ENCODE measurements at regions not wholly inside any gene's neighbourhood (a gene's known extent, or its start where the extent isn't known, plus 50 kb on each side); places are given as distances from the start of the nearest gene placed in this dataset.
A peak's percentile ranks its signal among the peaks of the same experiment; 100 is the strongest.

DNA sequence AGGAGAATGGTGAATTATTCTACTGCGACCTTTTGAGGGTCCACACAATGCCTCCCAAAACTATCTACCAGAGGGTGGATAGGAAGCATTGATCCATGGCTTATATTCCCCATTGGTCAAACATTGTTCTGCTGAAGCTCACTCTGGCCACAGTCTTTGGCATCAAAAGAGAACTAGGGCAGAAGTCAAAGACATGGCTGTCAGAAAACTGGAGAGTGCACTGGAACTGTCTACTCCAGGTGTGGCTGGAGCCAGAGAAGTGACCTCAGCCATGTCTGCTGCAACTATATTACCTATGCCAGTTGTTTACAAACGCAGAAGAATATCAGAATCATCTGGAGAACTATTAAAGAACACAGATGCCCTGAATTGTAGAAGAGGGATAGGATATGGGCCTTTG, 238.7 kb upstream of the USP25 start:
- Mint-ChIP-seq H3K36me3 (no peaks in the 10 kb centered on the region), H3K4me3 (no peak overlapping the region), H3K27ac (no peak overlapping the region), H3K27me3 (peaks cover 5% of the 10 kb centered on the region), H3K9me3 (no peaks in the 10 kb centered on the region), H3K4me1 (no peaks in the 10 kb centered on the region)
- no peak for ATAC-seq (ENCODE audit: low read depth)
- DNase-seq (ENCODE audit: low spot score in 2 of 2): no peak

DNA sequence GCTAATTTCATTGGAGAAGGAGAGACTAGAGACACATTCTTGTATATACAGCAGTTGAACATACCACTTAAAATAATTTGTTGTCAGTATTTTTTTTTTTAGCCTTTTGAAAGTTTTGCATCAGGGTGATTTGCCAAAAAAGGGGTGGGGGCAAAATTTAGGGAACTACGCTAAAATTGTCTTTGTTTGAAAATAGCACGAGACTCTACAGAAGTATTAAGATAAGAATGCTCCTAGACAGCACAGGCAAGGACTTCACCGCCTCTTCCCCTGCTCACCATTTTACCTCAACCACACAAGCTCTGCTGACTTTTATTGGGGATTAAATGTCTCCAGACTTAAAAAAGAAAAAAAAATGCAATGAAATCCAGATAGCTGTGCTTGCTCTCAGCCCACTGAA, 236.1 kb upstream of the USP25 start:
- H3K4me3 Mint-ChIP-seq: no peak overlapping the region
- H3K4me1 Mint-ChIP-seq: no peaks in the 10 kb centered on the region
- no peak for DNase-seq (ENCODE audit: low spot score in 2 of 2)
- H3K9me3 Mint-ChIP-seq: no peaks in the 10 kb centered on the region
- peaks cover 3% of the 10 kb centered on the region for H3K27me3 Mint-ChIP-seq
- no peak overlapping the region for H3K27ac Mint-ChIP-seq
- no peaks in the 10 kb centered on the region for H3K36me3 Mint-ChIP-seq
- no peak for ATAC-seq (ENCODE audit: low read depth)

DNA sequence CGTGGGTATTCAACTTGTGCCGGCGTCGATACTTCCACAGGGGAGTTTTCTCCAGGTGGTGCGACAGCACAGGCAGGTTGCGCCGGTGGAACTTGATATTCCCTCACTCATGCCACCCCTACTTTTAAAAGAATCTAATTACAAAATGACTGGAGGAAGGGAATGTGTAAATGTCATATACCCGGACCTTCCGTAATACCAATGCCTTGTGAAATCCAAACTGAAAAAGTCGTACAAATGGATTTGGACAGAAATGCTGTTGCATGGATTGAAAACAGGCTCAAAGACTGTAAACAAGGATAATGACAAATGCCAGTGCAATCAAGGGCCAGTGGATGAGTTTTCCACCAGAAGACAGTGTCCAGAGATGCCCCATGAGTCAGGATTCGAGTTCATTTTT, 235.3 kb upstream of the USP25 start:
- ATAC-seq (ENCODE audit: low read depth) (no peak), DNase-seq (ENCODE audit: low spot score in 2 of 2) (no peak)
- H3K4me3 Mint-ChIP-seq: no peak overlapping the region
- no peaks in the 10 kb centered on the region for H3K9me3 Mint-ChIP-seq
- H3K27ac Mint-ChIP-seq: no peak overlapping the region
- no peaks in the 10 kb centered on the region for H3K4me1 Mint-ChIP-seq
- H3K27me3 Mint-ChIP-seq: peaks cover 3% of the 10 kb centered on the region
- no peaks in the 10 kb centered on the region for H3K36me3 Mint-ChIP-seq

DNA sequence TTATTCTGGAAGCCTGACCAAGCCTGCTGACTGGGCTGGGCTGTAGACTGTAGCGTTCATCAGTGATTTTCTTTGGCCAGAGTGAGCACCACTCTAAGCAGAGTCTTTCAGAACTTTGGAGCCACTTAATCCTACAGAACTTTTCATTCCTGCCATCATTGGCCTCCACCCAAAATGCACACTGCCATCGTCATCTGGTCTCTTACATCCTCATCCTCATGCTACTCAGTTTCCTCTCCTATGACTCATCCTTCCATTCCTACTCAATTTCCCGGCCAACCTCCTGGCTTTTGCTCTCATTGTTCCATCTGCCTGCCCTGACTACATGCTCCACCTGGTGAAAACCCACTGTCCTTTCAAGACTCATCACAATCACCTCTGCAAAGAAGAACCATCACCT, 233.8 kb upstream of the USP25 start:
- no peak for DNase-seq (ENCODE audit: low spot score in 2 of 2)
- no peak overlapping the region for H3K4me3 Mint-ChIP-seq
- no peak for ATAC-seq (ENCODE audit: low read depth)
- H3K27ac Mint-ChIP-seq: no peak overlapping the region
- H3K4me1 Mint-ChIP-seq: no peaks in the 10 kb centered on the region
- no peaks in the 10 kb centered on the region for H3K9me3 Mint-ChIP-seq
- no peaks in the 10 kb centered on the region for H3K36me3 Mint-ChIP-seq
- peaks cover 3% of the 10 kb centered on the region for H3K27me3 Mint-ChIP-seq

DNA sequence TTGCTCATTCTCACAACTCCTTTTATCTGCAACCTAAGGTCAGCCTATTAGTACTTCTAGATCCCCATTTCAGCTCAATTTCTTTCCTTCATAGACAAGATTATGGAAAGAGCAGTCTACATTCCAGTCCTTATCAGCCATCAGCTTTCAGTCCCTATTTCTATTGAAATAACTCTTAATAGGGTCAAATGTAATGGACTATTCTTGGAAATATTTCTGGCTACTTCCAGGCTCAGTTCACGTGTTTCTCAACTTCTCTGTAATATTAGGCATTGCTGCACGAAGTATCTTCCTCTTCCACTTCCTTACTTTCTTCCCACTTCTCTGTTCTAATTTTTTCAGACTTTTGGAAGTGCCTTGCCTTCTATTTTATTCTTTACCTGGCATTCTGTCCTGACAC, 232.9 kb upstream of the USP25 start:
- ATAC-seq (ENCODE audit: low read depth) (no peak), DNase-seq (ENCODE audit: low spot score in 2 of 2) (no peak)
- Mint-ChIP-seq H3K36me3 (no peaks in the 10 kb centered on the region), H3K4me1 (no peaks in the 10 kb centered on the region), H3K27ac (no peak overlapping the region), H3K27me3 (peaks cover 3% of the 10 kb centered on the region), H3K9me3 (no peaks in the 10 kb centered on the region), H3K4me3 (no peak overlapping the region)

DNA sequence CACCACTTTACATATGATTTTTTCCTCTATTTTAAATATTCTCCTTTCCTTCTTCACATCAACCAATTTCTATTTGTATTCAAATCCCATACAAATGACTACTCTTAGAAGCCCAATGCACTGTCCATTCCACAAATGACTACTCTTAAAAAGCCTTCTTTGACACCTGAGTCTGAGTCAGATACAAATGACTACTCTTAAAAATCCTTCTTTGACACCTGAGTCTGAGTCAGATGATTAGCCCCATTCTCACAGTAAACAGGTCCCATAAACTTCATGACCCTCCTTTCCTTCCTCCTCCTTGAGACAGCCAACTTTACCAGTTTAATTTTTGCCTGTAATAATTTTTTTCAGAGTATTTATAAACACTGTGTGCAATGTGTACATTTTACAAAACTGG, 231.3 kb upstream of the USP25 start:
- H3K27me3 Mint-ChIP-seq: peaks cover 3% of the 10 kb centered on the region
- no peaks in the 10 kb centered on the region for H3K9me3 Mint-ChIP-seq
- H3K27ac Mint-ChIP-seq: no peak overlapping the region
- ATAC-seq (ENCODE audit: low read depth) (no peak), DNase-seq (ENCODE audit: low spot score in 2 of 2) (no peak)
- H3K4me1 Mint-ChIP-seq: no peaks in the 10 kb centered on the region
- no peak overlapping the region for H3K4me3 Mint-ChIP-seq
- H3K36me3 Mint-ChIP-seq: no peaks in the 10 kb centered on the region

DNA sequence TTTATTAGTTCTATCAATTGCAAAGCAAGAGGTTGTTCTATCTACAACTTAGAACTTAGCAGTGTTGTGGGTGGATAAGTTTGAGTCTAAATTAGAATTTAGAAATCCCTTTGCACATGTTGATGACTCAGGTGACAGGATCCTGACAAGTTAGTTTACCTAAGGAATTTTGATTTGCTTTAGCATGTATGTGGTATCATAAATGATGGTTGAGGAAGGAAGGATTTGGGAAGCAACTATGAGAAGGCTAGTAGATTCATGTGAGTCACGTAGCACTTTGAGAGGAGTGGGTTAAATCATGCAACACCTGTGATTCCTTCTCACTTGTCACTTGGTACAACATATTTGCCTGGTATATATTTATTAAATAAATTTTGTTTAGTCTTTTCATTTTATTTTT, 223.7 kb upstream of the USP25 start:
- no peak overlapping the region for H3K27ac Mint-ChIP-seq
- H3K4me3 Mint-ChIP-seq: no peak overlapping the region
- no peaks in the 10 kb centered on the region for H3K9me3 Mint-ChIP-seq
- H3K4me1 Mint-ChIP-seq: no peaks in the 10 kb centered on the region
- no peaks in the 10 kb centered on the region for H3K36me3 Mint-ChIP-seq
- H3K27me3 Mint-ChIP-seq: peaks cover 1% of the 10 kb centered on the region
- ATAC-seq (ENCODE audit: low read depth) (no peak), DNase-seq (ENCODE audit: low spot score in 2 of 2) (no peak)

DNA sequence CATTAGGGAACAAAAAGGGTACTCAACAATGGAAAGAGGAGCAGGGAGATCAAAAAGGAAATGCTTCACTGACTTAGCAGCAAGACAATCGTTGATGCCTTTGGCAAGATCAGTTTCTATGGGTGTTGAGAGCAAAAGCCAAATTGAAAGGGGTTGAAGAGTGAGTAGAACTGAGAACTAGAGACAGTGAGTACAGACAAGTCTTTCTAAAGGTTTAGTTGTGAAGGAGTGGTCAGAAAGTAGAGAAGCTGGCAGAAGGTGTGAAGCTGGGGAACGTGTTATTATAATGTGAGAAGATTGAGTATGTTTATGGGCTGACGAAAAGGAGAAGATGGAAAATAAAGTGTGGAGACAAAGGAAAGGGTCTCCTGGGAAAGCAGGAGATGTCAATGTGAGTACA, 221.2 kb upstream of the USP25 start:
- Mint-ChIP-seq H3K4me3 (no peak overlapping the region), H3K36me3 (no peaks in the 10 kb centered on the region), H3K9me3 (no peaks in the 10 kb centered on the region), H3K27me3 (peaks cover 1% of the 10 kb centered on the region), H3K27ac (no peak overlapping the region), H3K4me1 (no peaks in the 10 kb centered on the region)
- DNase-seq (ENCODE audit: low spot score in 2 of 2) (no peak), ATAC-seq (ENCODE audit: low read depth) (no peak)

DNA sequence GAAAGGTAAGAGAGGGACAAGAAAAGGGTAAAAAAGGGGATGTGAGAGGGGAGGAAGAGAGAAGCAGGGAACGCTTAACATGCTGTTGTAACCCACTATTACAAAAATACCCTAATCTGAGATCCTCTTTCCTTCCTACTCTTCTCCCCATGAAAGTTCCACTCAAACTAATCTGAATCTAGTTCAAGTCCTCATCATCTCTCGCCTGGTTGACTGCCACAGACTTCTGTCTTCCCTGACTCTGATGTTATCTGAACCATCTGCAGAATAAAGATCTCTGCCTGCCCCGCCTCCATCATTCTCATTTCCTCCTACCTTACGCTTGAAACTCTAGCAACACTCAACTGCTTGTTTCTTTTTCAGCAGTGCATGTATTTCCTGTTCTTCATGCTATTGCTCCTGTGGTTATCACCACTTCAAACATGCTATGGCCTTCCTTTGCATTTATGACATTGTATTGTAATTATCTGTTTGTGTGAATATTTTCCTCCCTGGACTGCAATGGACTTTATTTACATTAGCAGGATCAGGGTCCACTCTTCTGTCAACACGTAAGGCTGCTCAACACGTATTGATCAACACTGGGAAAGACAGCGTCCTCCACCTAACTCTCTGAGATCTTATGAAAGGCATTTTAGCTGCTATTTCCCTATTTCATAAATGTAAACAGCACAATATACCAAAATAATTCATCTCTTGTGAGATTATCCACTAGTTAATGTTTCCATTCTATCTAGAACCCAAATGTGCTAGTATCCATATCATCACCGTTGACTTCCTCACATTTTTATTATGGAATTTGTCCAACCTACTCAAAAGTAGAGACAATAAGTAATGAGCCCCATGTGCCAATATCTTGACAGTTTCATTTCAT, 215.5 kb upstream of the USP25 start:
- H3K4me1 Mint-ChIP-seq: peaks cover 9% of the 10 kb centered on the region
- peak; percentile 20 to 49 for DNase-seq (ENCODE audit: low spot score in 2 of 2)
- ATAC-seq (ENCODE audit: low read depth): peak; percentile 97

DNA sequence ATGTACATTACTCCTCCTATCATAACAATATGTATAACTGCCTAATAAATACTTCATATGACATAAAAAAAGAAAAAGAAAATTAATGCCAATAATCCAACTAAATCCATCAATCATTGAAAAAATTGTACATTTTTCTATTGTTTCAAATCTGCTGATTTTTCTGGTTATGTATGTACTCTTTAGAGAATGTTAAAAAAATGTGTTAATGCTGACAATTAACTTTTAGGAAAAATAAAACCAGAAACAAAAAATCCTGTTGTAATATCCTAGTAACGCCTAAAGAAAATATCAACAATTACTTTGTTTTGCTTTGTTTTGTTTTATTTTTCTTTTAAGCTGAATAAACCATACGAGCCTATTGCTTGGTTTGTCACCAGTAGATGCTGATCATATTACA, 213.9 kb upstream of the USP25 start:
- Mint-ChIP-seq H3K4me1 (peaks cover 9% of the 10 kb centered on the region), H3K36me3 (peaks cover 3% of the 10 kb centered on the region), H3K4me3 (no peak overlapping the region), H3K27ac (no peak overlapping the region), H3K9me3 (peaks cover 2% of the 10 kb centered on the region), H3K27me3 (no peaks in the 10 kb centered on the region)
- DNase-seq (ENCODE audit: low spot score in 2 of 2) (no peak), ATAC-seq (ENCODE audit: low read depth) (no peak)

More for the DNA sequence above, 215.5 kb upstream of the USP25 start:
- Mint-ChIP-seq H3K9me3 (peaks cover 2% of the 10 kb centered on the region), H3K36me3 (peaks cover 3% of the 10 kb centered on the region), H3K4me3 (peak overlapping the region; percentile 65), H3K27ac (peak overlapping the region; percentile 67), H3K27me3 (no peaks in the 10 kb centered on the region)

DNA sequence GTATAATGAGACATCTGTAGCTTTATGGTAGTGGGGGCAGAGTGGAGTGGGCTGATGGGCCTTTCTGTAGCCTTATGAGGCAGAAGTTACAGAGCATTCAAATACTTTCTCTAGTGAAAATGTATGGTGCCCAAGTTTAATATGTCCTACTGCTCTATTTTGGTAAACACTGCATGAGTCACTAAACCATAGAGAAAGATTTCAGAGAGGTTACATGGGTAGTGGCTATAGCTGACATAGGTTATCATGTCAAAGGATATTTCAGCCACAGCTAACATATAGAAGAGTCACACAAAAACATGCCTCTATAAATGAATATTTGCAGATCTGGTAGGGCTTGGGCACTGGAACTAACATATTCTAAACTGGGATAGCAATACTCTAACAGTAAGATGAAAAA, 212.4 kb upstream of the USP25 start:
- ATAC-seq (ENCODE audit: low read depth) (no peak), DNase-seq (ENCODE audit: low spot score in 2 of 2) (no peak)
- peaks cover 3% of the 10 kb centered on the region for H3K36me3 Mint-ChIP-seq
- peaks cover 9% of the 10 kb centered on the region for H3K4me1 Mint-ChIP-seq
- no peak overlapping the region for H3K27ac Mint-ChIP-seq
- H3K4me3 Mint-ChIP-seq: no peak overlapping the region
- H3K27me3 Mint-ChIP-seq: no peaks in the 10 kb centered on the region
- H3K9me3 Mint-ChIP-seq: peaks cover 2% of the 10 kb centered on the region

DNA sequence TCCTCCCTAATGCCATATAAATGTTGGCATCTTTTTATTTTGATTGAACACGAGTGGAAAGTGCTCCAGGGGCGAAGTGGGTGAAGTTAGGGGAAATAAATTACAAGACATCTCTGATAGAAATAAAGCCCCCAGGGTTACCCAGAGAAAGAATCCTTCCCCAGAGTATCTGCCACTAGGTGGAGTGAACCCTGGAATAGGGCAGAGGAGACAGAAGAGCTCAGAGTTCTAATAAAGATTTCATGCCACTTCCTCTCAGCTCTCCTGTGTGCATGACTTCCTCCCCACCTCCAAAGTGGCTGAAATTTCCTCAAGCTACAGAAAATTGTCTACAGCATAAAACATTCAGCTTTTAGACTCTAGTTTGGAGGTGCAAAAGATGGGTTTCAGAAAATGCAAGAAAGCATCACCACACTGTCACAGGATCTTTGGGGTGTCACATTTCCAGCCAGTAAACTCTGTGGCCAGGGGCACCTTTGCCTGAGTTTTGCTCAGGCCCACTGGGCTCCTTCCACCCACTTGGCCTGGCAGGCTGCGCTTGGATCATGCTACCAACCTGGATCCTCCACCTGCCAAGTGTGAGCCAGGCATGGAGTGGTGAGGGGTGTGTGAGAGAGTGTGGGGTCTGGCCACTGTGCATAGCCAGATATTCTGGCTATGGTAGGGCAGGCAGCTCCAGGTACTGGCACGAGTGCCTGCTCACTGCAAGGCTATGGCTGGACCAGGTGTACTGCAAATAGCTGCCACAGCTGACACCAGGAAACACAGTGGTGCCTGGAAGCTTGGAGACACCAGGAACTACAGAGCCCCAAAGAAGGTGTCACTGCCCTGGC, 208.8 kb upstream of the USP25 start:
- ATAC-seq (ENCODE audit: low read depth): peak; percentile 35
- no peak overlapping the region for H3K4me3 Mint-ChIP-seq

DNA sequence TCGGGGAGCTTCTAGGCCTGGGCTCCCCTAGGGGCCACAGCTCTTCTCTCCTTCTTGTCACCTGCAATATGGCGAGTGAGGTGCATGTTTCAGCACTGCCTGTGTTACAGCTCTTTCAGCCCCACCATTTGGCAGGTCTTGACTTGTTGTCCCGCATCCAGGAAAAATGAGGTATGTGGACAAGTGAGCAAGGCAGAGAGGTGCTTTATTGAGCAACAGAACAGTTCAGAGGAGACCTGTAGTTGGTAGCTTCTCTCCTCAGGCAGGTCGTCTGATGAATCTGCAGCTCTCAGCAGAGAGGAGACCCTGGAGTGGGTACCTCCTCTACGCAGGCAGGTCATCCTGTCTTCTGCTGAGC, 208.2 kb upstream of the USP25 start:
- ATAC-seq (ENCODE audit: low read depth) (no peak), DNase-seq (ENCODE audit: low spot score in 2 of 2) (no peak)
- Mint-ChIP-seq H3K27me3 (peaks cover 3% of the 10 kb centered on the region), H3K4me1 (no peaks in the 10 kb centered on the region), H3K4me3 (no peak overlapping the region), H3K9me3 (peaks cover 2% of the 10 kb centered on the region), H3K36me3 (peaks cover 3% of the 10 kb centered on the region), H3K27ac (no peak overlapping the region)

More for the DNA sequence above, 208.8 kb upstream of the USP25 start:
- Mint-ChIP-seq H3K4me1 (no peaks in the 10 kb centered on the region), H3K36me3 (peaks cover 3% of the 10 kb centered on the region), H3K27me3 (peaks cover 1% of the 10 kb centered on the region), H3K9me3 (peaks cover 2% of the 10 kb centered on the region), H3K27ac (no peak overlapping the region)
- no peak for DNase-seq (ENCODE audit: low spot score in 2 of 2)

DNA sequence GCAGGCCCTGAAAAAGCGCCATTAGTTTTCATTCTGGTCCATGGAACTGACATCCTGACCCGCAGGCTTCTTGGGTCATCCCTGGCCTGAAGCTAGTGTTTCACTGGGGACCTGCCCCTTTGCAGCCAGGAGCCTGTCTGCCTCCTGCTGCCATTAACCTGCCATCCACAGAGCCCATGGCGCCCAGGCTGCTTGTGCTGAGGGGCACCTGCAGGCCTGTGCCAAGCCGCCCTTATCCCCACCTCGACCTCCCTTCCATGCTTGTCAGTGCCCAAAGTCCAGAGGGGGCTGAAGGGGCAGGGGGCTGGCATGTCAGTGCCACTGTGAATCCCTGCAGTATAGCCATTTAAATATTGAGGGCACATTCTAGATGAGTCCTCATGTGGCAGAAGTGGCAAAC, 207.6 kb upstream of the USP25 start:
- Mint-ChIP-seq H3K9me3 (peaks cover 2% of the 10 kb centered on the region), H3K4me3 (no peak overlapping the region), H3K36me3 (peaks cover 3% of the 10 kb centered on the region), H3K4me1 (no peaks in the 10 kb centered on the region), H3K27ac (no peak overlapping the region), H3K27me3 (peaks cover 3% of the 10 kb centered on the region)
- ATAC-seq (ENCODE audit: low read depth) (no peak), DNase-seq (ENCODE audit: low spot score in 2 of 2) (no peak)

All from memory B cell (primary cell).